CD4-positive, alpha-beta T cell treated with Interleukin-4 for 1 hour (primary cell): ENCODE measurements at regions not wholly inside any gene's neighbourhood (a gene's known extent, or its start where the extent isn't known, plus 50 kb on each side); places are given as distances from the start of the nearest gene placed in this dataset.

Source experiments
- DNase-seq, 2 donors: peaks; one replicate each; pipeline ENCODE4 v3.0.0-alpha.2; 2020 to 2022

DNA sequence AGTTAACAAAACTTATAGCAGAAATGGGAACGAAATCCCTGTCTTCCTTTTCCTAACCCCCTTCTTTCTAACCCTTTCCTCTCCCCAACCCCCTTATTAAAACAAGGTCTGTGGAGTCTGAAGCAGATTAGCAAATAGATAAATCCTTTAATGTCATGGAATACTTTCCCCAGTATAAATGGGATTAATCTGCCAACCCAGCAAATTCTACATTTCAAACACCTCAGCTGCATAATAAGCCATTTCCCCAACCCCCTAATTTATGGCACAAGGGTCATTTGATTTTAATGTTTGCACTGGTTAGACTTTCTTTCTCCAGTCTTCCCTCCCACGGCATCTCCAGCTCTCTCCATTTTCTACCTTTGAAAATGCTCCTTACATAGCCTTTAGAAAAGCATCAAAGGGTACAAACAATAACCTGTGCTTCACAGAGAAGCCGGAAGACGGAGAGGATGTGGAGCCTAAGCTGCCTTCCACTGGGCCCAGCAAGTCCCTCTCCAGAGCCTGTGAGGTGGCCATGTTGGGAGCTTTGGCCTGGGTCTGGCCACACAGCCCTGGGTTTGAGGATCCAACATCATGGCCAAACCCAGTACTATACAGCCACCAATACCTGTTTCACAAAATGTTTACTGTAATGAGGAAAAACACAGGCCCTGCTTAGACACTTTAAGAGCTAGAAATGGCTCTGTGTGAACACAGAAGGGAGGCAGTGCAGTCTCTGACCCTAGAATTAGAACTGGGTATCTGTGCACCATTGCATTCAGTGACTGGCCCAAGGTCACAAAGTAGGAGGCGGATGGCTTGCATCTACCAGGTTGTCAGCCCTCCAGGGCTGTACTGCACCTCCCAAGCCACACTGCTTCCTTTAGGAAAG, 56.9 kb upstream of the SPRY1 start:
- no peak for DNase-seq

DNA sequence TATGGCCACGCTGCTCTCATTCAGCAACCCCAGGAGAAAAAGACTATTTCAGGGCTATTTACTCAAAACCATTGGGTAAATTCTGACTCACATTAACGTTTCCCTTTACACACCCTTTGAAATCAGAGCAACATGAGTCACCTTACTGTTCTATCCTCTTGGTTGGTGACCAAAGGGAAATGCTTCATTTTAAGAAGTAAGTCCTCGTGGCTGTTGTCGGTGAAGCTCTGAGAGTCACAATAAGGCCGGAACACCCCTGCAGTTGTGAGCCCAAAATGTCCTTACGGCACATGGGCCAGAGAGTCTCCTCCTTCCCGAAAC, 56.3 kb upstream of the SPRY1 start:
- no peak for DNase-seq

DNA sequence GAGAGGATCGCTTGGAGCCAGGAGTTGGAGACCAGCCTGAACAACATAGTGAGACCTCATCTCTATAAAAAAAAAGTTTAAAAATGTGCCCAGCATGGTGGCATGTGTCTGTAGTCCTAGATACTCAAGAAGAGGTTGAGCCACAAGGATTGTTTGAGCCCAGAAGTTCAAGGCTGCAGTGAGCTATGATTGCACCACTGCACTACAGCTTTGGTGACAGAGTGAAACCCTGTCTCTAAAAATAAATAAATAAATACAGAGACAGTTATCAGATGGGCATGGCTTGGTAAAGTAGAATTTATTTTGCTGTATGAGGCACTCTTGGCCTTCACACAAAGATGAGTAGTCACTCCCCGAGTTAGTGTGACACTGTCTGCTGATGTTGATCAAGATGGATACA, 54.1 kb upstream of the SPRY1 start:
- no peak for DNase-seq

DNA sequence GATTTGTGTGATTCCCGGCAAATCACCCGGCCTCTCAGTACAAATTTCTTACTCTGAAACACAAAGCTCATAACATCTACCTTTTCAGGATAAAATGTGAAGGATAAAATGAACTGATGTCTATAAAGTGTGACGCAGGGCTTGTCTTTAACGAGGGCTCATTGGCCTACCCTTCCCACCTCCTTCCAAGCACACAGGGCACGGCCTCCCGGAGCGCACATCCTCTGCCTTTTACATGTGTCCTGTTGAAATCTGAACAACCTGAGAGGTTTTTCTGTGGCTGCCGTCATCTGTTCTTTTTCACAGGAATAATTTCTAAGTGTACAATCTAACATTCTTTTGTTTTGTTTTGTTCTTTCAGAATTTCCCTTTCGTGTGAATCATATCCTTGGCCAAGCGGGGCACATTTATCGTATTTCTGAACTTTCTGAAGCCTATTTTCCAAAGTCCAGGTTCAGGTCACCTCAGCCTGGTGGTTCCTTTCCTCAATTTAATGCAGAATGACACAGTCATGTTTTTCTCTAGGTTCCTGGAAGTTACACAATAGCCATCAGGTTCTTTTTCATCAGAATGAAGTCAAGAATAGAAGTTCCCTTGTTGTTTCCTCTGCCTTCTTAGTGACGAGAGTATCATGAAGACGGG, 53.1 kb upstream of the SPRY1 start:
- DNase-seq = no peak

DNA sequence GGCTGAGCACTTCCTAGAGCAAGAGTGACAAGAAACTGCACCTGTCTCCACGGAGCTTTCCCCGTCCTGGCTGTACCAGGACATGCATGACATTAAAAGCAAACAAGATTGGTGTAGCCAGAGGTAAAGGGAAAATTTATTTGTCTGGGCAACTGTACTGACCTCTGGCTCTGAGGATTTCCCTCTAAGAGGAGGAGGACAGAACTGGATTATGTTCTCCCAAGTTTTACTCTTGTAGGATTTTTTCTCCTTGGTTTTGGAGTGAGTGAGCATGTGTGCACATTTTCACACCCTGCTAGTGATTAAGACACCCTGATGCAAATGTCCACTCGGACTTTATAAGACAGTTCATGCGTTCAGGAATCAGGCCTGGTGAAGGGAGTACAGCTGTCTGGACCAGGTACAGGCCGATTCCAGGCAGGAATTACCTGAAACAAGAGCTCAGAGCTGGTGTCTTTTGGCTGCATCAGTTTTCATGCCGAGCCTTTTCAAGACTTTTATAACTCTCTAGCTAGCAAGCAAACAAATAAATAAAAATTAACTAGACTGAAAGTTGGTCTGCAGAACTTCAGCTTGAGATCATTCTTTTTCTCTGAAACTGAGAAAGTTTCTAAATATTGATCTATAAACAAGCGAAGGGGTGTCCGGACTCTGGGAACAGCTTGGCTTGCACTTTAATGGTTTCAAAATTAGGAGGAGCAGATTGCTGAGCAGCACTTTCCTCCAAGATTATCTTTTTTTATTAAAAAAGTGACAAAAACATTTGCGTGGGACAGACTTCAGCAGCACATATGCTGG, 51.3 kb upstream of the SPRY1 start:
- DNase-seq = no peak

DNA sequence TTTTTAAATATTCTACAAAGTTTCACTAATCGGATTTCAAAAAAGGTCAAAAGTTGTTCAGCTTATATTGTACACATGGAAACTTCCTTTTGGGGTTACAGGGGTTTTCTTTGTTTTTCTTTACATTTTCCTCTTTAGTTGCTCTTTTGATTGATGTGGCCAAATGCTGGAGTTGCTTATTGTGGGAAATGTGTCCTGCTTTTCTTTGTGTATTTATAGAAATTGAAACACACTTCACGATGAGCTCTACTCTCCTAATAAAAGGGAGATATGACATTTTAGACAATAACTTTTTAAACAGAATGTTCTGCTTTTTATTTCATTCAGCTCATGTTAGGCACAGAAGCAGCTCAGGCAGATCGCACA, 50.7 kb upstream of the SPRY1 start:
- DNase-seq = no peak

DNA sequence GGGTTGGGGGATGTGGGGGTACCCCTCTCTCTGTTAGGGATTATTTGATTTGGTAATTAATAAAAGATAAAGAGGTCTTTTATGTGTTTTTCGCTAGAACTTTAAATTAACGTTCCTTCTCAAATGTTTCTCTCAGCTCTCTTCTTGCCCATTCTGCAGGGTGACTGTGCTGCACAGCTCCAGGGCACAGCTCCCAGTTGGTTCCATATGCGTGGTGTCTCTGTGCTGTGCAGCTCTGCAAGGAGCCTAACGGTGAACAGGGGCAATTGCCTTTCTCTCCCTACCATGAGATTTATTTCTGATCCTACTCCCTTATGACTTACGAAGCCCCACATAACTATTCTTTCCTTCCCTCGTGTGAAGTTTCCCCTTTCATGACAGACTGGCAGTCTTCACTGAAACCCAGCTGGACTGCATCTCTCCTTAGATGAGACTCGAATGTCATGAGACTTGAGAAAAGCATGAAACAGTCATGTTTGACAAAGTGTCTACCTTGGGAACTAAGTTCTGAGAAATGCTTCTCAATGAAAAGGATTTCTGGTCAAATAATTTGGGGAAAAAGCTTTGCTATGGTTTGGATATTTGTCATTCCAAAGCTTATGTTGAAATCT, 50.2 kb upstream of the SPRY1 start:
- no peak for DNase-seq
